Eye (tissue), 1 donor: ENCODE measurements at regions not wholly inside any gene's neighbourhood (a gene's known extent, or its start where the extent isn't known, plus 50 kb on each side); places are given as distances from the start of the nearest gene placed in this dataset.

Source experiments
- DNase-seq: peaks from one replicate; pipeline ENCODE4 v3.0.0-alpha.2; 2015

DNA sequence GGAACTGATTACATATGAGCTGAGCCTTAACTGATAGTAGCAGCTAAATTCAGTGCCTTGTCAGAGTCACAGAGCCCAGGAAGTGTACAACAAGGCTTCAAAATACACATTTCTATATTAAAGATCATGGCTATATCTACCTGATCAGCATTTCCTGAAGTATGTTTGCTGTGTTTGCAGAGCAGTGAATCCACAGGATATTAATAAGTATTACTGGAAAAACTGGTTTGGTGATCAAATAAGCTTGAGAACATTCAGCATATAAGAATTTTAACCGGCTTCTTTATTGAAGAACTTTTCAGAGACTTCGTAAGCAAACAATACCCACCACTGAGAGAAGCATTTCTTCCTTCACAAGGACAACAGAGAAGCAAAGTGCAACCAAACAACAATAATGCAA lies 227.0 kb downstream of the ELAVL2 start:
- peak; percentile 9 for DNase-seq

DNA sequence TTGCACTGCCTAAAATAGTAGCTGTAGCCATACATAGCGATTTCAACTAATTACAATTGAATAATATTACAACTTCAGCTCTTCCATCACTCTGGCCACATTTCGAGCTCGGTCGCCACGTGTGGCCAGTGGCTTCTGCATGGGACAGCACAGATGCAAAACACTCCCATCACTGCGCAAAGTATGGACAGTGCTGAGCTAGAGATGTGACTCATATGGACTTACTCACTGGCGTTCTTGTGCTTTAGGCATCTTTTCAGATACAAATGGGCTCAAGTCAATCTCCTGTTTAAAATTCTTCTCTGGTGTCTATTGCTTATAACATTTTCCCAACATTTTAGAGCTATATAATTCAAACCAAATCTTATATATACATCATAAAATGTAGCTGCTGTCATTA lies 222.7 kb downstream of the ELAVL2 start:
- no peak for DNase-seq

DNA sequence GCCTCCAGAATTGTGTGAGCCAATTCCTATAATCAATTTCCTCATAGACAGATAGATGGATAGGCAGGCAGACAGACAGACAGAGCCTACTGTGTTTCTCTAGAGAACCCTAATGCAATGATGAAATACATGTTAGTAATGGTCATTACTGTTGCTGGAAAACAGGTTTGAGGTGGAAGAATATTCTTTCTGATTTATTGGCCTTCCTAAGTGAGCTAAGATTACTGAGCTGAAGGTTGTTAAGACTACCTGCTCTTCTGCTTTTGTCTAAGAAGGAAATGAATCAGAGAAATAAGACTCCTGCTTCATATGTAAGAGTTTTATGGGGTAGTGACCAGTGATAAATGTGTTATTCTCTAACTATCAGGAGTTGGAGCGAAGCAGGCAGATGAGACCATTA lies 219.9 kb downstream of the ELAVL2 start:
- no peak for DNase-seq

DNA sequence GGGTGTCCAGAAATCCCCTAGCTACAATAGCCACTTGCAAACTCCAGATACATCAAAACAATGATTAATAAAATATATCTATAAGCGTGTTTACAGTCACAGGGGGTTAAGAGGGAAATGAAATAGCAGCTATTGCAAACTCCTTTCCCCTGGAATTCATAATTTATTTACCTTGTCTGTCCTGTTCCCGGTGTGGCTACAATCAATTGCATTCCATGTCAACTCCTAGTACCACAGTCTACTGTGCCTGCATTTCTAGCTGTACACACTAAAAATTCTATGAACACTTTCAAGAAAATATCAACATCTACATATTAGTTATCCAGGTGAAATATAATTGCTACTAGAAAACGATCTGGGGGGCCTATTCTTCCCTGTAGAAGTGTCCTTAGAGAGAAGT lies 217.6 kb downstream of the ELAVL2 start:
- DNase-seq, result no peak

DNA sequence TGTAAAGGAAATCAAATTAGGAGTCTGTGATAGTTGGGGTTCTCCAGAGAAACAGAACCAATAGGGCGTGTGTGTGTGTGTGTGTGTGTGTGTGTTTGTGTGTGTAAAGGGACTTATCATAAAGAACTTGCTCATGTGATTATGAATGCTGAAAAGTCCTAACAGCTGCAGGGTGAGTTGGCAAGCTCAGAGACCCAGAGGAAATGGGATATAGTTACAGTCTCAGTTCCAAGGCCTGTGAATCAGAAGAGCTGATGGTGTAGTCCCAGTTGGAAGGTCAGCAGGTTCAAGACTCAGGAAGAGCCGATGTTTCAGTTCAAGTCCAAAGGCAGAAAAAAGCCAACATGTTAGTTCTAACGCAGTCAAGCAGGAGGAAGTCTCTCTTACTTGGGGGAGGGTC lies 214.2 kb downstream of the ELAVL2 start:
- no peak for DNase-seq

DNA sequence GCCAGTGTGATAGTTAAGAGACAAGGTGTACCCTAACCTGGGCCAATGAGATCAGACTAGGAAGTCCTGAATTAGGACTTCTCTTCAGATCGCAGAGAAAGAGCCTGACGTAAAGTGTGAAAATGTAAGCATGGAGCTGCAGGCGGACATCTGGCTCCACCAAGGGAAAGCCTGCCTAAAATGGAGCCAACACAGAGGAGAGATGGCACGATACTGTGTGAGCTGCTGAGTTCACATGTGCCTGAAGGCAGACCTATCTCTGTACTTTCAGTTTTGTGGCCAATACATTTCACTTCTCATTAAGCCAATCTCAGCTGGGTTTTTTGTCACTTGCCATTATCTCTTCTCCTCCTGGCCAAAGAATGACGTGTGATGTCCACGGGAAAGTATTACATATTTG lies 210.5 kb downstream of the ELAVL2 start:
- DNase-seq, result no peak

DNA sequence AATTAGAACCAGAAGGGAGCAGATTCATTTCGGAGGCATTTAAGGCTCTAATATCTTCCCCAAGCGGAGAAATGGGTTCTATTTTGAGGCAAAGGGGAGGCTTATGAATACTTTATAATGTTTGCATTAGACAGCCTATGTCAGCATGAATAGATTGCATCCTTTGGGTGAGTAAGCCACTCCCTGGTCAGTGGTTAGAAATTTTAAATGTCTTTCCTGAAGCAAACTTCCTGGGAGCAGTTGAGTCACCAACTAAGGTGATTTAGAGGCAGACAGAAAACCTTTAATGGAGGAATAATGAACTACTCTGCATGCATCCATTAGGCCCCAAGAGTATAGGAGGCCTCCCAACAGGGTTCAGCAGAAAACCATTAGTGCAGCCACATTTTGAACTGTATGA lies 204.9 kb downstream of the ELAVL2 start:
- DNase-seq, result no peak

DNA sequence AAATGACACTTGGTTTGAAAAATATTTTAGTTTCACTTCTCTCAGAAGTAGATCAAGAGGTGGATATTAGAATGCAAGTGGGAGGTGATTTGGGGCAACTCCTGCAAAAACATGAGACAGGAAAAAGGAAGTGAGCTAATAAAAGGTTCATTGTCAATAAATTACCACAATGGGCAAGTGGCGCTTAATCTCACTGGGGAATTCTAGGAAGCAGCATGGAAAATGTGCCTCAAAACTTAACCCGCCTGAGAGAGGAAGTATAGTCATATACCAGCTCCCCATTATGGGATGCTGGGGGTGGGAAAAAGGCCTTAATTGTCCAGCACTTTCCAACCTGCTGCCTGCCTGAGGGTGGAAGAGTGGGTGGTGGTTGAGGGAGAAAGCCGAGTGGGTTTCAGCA lies 204.1 kb downstream of the ELAVL2 start:
- DNase-seq, result peak; percentile 20

DNA sequence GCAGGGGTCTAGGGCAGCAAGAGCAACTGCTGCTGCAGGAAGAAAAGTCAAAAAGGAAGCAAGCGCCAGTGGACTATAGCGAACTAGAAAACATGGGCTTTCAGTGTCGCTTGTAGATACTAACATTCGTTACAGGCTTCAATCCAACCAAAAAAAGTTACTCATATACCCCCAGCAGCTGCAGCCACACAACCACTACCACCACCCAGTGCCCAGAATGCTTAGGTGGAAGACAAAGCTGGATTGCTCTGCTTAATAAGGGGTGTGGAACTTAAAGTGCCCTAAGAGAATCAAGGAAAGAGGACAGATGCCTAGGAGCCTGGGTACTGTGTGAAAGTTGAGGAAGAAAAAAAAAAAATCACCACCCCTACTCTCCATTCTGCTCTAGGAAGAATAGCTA lies 203.6 kb downstream of the ELAVL2 start:
- DNase-seq, result no peak

DNA sequence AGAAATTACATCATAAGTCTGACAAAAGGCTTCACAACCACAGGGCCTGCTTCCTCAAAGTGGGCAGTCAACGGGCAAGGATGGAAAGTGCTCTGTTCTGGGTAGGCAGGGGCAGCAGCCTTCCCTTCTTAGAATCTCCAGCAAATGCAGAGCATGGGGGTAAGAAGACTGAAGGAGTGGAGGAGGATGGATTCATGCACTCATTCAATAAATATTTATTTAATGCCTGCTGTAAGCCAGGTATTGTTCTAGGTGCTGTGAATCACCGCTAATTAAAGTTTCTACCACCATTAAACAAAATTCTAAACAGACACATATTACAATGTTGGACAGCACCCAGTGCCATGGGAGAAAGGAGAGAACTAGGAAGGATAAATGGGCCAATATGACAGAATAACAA lies 195.6 kb downstream of the ELAVL2 start:
- DNase-seq, result no peak

DNA sequence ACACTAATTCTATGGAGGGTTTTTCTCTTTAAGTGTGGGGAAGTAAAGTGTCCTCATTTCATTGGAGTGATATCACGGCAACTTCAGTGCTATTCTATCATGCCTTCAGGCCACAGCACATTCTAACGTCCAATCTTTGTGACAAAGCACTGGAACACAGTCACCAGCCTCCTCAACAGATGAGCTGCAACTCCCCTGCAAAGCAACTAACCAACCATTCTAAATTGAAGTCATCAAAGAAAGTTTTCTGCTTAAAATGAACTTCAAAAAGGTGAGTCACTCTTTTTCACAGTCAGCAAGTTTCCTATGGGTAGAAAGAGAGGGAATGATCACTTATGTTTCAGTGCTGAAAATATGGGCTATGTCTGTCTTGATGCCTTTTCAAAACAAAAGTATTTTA lies 190.8 kb downstream of the ELAVL2 start:
- no peak for DNase-seq

DNA sequence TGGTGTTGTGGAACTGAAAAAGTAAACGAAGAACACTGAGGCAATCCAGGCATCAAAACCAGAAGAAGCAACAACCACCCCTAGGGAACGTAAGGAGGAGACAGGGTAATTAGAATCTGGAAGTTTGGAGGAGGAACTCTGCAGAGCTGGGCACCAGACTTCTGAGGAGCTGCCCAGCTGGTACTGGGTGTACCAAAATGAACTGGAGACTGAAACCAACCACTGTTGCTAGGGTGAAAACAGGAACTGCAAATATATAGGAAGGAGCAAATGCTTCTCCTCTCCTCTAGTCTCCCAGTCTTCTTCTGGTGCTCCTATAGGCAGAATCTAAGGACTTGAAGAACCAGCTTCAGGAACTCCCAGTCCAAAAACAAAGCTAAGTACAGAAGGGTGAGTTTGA lies 189.8 kb downstream of the ELAVL2 start:
- no peak for DNase-seq

DNA sequence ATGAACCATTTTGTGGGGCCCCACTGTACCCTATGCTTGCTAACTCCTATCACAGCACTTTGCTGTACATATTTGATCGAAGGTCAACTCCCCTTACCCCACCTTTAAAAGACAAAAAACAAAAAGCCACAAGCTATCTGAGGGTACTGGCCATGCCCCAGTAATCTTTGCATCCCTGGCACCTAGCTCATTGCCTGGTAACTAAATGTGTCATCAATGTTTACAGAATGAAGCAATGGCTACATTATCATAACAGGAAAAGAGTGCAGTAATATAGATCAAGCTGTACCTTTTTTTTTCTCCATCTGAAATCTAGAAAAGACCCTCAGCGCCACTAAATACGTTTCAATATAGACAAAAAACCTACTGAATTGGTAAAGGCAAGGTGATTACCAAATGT lies 188.0 kb downstream of the ELAVL2 start:
- no peak for DNase-seq

DNA sequence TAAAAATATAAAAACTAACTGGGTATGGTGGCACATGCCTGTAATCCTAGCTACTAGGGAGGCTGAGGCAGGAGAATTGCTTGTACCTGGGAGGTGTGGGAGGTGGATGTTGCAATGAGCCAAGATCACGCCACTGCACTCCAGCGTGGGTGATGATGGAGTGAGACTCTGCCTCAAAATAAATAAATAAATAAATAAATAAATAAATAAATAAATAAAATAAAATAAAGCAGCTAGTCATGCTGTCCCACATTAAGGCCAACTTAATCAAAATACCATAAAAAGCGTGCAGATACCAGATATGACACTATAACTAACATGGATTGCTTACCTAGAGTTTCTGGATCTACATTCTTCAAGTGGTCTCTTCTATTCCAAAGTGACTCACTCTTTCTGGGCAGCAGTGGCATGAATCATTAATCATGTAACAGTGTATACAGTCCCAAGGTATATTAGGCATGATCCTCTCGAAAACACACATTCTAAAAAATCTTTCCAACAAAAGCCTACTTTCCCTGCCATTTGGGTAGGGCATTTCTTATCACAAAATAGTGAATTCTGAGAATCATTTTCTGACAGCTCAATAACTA lies 187.1 kb downstream of the ELAVL2 start:
- no peak for DNase-seq
